Activated T-cell treated with anti-CD3 and anti-CD28 coated beads, Interleukin-2, amount 50 U/mL, for 4 hours (primary cell): ENCODE measurements at regions not wholly inside any gene's neighbourhood (a gene's known extent, or its start where the extent isn't known, plus 50 kb on each side); places are given as distances from the start of the nearest gene placed in this dataset.
A peak's percentile ranks its signal among the peaks of the same experiment; 100 is the strongest.
"Not testable (repeated sequence)": the region's sequence is repeated elsewhere in the genome, so short reads cannot be mapped to it uniquely, and the experiment has no call there.

Experiments used
- ATAC-seq, 2 donors: fragments of 200-7000 bp; cut with Tn5 transposase; one replicate each; pipeline ENCODE4 v1.10.0; 2021
- DNase-seq: peaks from one replicate; pipeline ENCODE4 v3.0.0-alpha.2; 2020
- H3K27me3 Mint-ChIP-seq: one replicate; pipeline ENCODE4 v1.8.0; 2021; ENCODE audit warnings: low read depth, mixed read lengths
- H3K36me3 Mint-ChIP-seq: one replicate; pipeline ENCODE4 v1.8.0; 2022; ENCODE audit warnings: mixed read lengths; ENCODE audit not compliant: insufficient read depth
- H3K4me1 Mint-ChIP-seq: one replicate; pipeline ENCODE4 v1.8.0; 2021; ENCODE audit warnings: low read depth, mixed read lengths
- H3K4me3 Mint-ChIP-seq: one replicate; pipeline ENCODE4 v1.8.0; 2021; ENCODE audit warnings: mild to moderate bottlenecking, moderate library complexity, mixed read lengths
- H3K9me3 Mint-ChIP-seq: one replicate; pipeline ENCODE4 v1.8.0; 2021; ENCODE audit warnings: mixed read lengths

DNA sequence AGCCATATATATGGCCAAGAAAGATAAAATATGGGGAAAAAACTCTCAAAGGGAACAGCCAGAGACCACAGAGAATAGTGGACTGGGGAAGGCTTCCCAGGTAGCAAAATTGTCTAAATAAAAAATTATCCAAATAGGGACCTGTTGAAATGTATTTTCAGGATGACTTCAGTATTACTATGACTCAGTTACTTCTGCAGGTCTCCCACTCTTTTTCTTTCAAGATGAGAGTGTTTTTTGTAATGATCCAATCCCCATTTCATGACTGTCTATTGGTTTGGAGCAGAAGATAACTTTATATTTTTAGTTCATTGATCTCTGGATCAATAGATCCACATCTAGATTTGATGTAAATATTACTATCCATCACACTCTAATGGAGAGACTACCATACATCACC is 372.1 kb upstream of the EMCN start:
- ATAC-seq (no peak), DNase-seq (no peak)
- Mint-ChIP-seq H3K9me3 (peaks cover 27% of the 10 kb centered on the region), H3K4me3 (no peak overlapping the region), H3K36me3 (no peaks in the 10 kb centered on the region), H3K4me1 (peaks cover 3% of the 10 kb centered on the region), H3K27me3 (no peaks in the 10 kb centered on the region)

DNA sequence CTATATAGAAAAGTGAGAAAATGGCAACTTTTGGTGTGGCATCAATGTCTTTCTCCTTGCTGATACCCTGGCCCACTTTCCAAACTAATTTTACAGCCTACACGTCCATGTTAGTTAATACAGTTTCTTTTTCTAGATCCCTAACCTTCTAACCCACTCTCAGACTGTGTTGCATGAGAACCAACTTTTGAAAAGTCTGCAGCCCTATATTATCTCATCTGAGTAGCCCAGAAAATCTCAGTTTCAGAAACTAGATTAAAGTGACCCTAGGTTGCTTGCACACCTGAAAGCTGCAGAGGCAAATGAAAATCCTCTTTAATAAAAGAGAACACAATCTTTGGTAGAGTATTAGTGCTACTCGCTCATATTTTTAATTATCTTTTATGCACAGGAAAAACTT is 371.6 kb upstream of the EMCN start:
- ATAC-seq: no peak
- no peak for DNase-seq
- H3K9me3 Mint-ChIP-seq: peaks cover 31% of the 10 kb centered on the region
- no peak overlapping the region for H3K4me3 Mint-ChIP-seq
- H3K4me1 Mint-ChIP-seq: no peaks in the 10 kb centered on the region
- no peaks in the 10 kb centered on the region for H3K36me3 Mint-ChIP-seq
- H3K27me3 Mint-ChIP-seq: no peaks in the 10 kb centered on the region

DNA sequence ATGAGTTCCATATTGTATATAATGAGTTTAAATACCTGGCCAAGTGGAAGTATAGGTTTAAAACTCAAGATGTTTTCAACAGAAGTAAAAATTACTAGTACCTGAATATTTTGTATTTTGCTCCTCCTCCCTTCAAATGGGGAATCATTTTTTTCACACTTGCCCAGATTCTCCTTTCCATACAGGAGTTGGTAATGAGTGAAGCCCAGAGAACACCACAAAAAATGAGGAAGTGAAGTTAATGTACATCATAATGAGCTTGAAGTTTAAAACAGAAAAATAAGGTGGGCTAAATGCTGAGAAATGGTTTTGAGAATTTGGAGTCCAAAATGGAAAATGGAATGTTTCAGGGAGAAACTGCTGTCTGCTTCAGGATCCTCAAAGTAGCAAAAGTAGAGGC is 364.8 kb upstream of the EMCN start:
- Mint-ChIP-seq H3K27me3 (no peaks in the 10 kb centered on the region), H3K36me3 (no peaks in the 10 kb centered on the region), H3K4me1 (no peaks in the 10 kb centered on the region), H3K9me3 (peaks cover 28% of the 10 kb centered on the region), H3K4me3 (no peak overlapping the region)
- DNase-seq: no peak
- no peak for ATAC-seq

DNA sequence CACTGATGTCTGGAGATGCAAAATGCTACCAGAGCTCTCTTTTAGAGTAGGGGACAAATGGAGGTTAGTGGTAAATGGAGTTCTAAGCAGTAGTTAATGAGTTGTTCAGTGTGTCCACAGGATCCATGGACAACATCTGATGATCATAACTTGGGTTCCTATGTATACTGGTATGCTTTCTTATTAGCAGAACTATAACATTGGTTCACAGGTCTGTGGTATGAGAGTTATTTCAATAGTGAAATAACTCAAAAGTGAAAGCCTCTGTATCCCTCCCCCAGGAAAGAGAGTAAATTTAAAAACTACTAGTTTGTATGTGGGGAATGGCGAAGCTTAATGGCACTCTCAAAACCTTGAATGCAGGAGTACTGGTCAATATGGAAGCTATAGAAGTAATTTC is 363.5 kb upstream of the EMCN start:
- Mint-ChIP-seq H3K27me3 (no peaks in the 10 kb centered on the region), H3K36me3 (no peaks in the 10 kb centered on the region)
- no peak for DNase-seq

DNA sequence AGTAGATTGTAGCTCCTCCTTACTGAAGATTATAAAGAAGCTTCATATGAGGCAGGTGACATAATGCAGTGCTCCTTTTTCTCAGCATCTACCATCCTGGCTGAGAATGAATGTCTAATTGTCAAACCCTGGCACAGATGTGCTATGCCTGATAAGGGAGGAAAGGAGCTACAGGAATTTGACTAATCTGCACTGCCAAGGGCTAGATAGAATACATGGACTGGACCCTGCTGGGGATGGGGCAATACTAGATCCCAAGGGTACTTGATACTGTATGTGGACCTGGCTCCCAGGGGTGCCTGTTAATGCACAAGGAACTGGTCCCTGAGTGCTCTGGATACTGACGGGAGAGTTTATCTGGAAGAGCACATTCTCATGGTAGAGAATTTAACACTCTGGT is 362.2 kb upstream of the EMCN start:
- H3K36me3 Mint-ChIP-seq: no peaks in the 10 kb centered on the region
- no peaks in the 10 kb centered on the region for H3K27me3 Mint-ChIP-seq
- DNase-seq: no peak
- no peaks in the 10 kb centered on the region for H3K4me1 Mint-ChIP-seq
- ATAC-seq: no peak
- H3K9me3 Mint-ChIP-seq: peaks cover 6% of the 10 kb centered on the region
- H3K4me3 Mint-ChIP-seq: no peak overlapping the region

More for the DNA sequence above, 363.5 kb upstream of the EMCN start:
- ATAC-seq: no peak
- Mint-ChIP-seq H3K4me3 (no peak overlapping the region), H3K4me1 (no peaks in the 10 kb centered on the region), H3K9me3 (peaks cover 14% of the 10 kb centered on the region)

DNA sequence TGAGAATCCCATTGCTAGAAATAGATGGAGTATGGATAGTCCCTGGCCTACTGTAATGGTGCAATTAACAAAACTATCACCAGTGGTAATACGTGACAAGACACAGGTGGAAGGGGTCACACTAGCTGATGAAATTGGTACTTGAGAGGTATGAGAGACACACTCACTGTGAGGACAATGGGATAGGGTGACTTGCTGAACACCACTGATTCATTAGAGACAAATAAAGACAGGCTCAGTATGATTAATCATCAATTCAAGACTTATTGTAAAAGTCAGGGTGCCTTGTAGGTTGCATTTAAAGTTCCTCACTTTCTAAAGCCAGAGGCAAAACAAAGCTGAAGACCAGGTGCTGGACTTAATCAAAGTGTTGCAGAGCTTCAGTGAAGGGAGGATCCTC is 361.6 kb upstream of the EMCN start:
- Mint-ChIP-seq H3K4me3 (no peak overlapping the region), H3K27me3 (no peaks in the 10 kb centered on the region), H3K36me3 (no peaks in the 10 kb centered on the region), H3K9me3 (peaks cover 3% of the 10 kb centered on the region), H3K4me1 (no peaks in the 10 kb centered on the region)
- DNase-seq: no peak
- no peak for ATAC-seq

DNA sequence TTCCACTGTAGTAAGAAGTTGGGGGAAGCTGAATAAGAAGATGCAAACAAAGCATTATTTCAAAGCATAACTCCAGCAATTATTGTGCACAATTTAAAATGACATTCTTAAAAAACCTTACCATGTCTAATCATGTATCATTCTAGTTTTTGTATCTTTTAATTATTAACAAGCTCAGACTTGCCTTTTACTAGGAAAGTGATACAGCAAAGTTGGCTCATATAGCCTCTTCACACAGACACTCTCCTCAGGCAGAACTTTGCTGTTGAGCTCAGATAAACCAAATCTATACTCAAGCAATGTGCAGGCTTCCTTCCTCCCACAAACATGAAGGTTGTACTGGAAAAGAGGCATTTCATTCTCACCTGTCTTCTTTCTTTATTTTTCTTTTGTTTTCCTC is 358.7 kb upstream of the EMCN start:
- H3K36me3 Mint-ChIP-seq: no peaks in the 10 kb centered on the region

DNA sequence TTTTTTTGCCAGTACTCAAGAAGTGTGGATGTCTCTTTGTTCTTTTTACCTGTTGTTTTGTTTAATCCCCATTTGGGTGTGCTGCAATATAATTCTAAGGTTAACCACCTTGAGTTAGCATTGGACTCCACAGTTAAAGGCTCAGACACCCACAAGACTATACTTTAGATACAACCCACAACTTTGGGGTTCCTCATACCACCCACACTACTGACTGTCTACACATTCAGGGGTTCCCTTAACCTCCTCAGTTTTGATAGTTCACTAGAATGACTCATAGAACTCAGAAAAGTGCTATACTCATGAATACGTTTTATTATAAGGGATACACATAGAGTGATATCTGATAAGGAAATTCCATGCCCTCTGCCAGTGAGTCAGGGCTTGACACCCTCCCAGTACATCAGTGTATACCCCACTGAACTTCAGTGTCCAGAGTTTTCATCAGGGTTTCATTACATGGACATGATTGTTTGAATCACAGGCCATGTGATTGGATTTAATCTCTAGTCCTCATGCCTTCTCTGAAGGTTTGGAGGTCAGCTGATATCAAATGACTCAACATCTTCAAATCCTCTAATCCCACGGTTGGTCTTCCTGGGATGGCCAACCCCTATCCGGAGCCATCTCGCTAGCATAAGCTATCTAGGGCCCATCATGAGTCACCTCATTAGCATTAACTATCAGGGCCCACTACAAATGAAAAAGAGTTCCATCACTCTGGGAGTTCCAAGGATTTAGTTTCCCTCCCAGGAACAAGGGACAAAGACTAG is 357.7 kb upstream of the EMCN start:
- ATAC-seq: no peak
- no peak overlapping the region for H3K4me3 Mint-ChIP-seq
- H3K36me3 Mint-ChIP-seq: no peaks in the 10 kb centered on the region
- no peak for DNase-seq
- no peaks in the 10 kb centered on the region for H3K9me3 Mint-ChIP-seq
- H3K4me1 Mint-ChIP-seq: no peaks in the 10 kb centered on the region
- peaks cover 2% of the 10 kb centered on the region for H3K27me3 Mint-ChIP-seq

More for the DNA sequence above, 358.7 kb upstream of the EMCN start:
- DNase-seq (no peak), ATAC-seq (no peak)
- Mint-ChIP-seq H3K4me3 (no peak overlapping the region), H3K27me3 (peaks cover 2% of the 10 kb centered on the region), H3K4me1 (no peaks in the 10 kb centered on the region), H3K9me3 (no peaks in the 10 kb centered on the region)

DNA sequence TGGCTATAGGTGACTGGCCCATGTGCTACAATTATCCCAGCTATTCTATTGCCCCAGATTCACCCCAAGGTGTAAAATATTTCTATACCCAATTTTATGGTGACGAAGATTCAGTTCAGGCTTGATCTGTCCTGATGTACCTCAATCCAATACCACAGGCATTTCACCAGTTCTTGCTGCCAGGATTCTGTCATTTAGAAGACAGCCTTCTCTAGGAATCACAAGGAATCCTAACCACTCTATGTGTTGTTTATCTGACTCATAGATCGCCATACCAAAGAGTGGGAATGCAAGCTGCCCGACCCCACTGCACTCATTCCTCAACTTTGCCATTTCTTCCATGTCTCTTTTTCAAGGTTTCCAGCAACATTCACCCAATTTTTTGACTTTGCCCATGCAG is 355.0 kb upstream of the EMCN start:
- Mint-ChIP-seq H3K9me3 (no peaks in the 10 kb centered on the region), H3K4me3 (no peak overlapping the region), H3K4me1 (no peaks in the 10 kb centered on the region), H3K27me3 (peaks cover 2% of the 10 kb centered on the region), H3K36me3 (no peaks in the 10 kb centered on the region)
- ATAC-seq (no peak), DNase-seq (no peak)

DNA sequence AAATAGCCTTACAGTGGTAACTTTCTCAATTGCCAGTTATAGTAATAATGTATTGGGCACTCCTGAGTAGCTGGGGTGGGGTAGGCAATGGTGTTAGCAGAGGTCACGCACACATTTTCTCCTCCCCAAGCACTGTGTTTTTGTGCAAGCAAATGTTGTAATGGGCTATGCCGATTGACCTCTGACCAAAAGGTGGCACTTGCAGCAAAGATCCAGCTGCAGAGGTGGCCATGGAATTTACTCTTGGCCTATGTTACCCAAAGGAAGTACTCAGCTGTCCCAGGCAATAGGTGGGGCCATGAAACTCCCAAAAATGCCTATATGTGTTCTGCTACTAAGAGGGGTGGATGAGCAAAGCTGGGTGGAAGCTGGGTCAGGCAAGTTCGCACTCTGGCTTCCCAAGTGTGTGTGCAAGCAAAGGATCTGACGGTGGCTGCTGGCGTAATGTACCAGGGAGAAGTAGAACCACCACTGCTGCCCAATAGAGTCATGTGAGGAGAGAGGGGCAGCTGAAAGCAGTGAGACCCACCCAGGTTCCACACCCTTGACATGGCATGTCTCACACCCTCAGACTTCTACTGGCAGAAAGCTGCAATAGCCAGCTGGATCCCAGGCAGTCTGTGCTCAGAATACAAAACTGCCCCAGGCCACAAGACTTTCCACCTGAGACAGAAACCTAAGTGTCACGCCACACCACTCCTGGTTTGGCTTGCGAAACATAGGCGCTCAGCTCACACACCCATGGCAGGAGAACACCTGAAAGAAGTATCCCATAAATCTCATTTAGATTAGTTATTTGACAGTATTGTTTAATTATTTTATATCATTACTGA is 353.3 kb upstream of the EMCN start:
- H3K27me3 Mint-ChIP-seq: peaks cover 4% of the 10 kb centered on the region
- ATAC-seq: no peak
- DNase-seq: no peak
- no peak overlapping the region for H3K4me3 Mint-ChIP-seq
- H3K4me1 Mint-ChIP-seq: no peaks in the 10 kb centered on the region
- H3K9me3 Mint-ChIP-seq: peaks cover 5% of the 10 kb centered on the region
- H3K36me3 Mint-ChIP-seq: no peaks in the 10 kb centered on the region

DNA sequence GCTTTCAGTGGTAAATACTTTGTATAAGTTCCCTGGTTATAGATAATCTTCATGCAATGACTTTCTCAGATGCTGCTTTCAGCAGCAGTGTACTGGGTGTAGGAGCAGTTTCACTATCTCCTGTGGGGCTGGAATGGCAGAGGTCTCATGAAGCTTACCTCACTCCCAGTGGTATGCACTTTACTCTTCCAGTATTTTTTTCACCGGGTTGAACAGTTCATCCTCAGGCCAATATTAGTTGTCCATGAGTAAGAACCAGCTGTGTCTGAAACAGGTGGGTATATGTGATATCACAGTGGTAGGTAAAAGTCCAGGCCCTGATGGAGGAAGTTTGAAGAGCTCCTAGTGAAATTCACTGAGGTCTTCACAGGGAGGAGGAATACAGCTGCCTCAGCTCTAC is 351.5 kb upstream of the EMCN start:
- no peaks in the 10 kb centered on the region for H3K4me1 Mint-ChIP-seq
- DNase-seq (no peak), ATAC-seq (no peak)
- no peaks in the 10 kb centered on the region for H3K36me3 Mint-ChIP-seq
- H3K9me3 Mint-ChIP-seq: peaks cover 5% of the 10 kb centered on the region
- no peak overlapping the region for H3K4me3 Mint-ChIP-seq
- peaks cover 6% of the 10 kb centered on the region for H3K27me3 Mint-ChIP-seq

DNA sequence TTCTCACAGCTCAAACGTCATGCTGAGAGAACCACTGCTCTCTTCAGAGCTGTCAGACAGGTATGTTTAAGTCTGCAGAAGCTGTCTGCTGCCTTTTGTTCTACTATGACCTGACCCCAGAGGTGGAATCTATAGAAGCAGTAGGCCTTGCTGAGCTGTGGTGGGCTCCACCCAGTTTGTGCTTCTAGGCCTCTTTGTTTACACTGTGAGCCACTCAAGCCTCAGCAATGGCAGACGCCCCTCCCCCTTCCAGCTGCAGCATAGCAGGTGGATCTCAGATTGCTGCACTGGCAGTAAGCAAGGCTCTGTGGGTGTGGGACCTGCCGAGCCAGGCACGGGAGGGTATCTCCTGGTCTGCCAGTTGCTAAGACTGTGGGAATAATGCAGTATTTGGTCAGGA is 350.5 kb upstream of the EMCN start:
- not testable (repeated sequence) for H3K4me3 Mint-ChIP-seq, H3K27me3 Mint-ChIP-seq, ATAC-seq, H3K4me1 Mint-ChIP-seq, DNase-seq, H3K9me3 Mint-ChIP-seq, H3K36me3 Mint-ChIP-seq

DNA sequence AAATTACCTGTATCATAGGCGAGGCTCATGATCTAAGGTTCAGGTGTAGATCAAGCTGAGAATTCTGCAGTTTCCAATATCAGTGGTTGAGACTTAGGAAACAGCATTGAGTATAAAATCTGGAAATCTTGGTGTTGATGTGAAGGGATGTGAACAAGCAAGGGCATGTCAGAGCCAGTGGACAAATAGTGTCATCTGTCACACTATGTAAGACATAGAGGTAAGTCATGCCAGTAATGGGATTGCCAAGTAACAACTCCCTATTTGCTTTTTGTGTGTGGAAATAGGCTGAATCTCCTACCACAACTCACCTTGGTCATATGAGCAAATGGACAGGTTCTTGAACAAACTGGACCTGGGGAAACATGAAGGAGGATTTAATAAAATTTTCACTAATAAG is 334.5 kb upstream of the EMCN start:
- no peaks in the 10 kb centered on the region for H3K36me3 Mint-ChIP-seq
- DNase-seq (no peak), ATAC-seq (no peak)
- H3K27me3 Mint-ChIP-seq: no peaks in the 10 kb centered on the region
- no peaks in the 10 kb centered on the region for H3K4me1 Mint-ChIP-seq
- no peaks in the 10 kb centered on the region for H3K9me3 Mint-ChIP-seq
- H3K4me3 Mint-ChIP-seq: no peak overlapping the region

DNA sequence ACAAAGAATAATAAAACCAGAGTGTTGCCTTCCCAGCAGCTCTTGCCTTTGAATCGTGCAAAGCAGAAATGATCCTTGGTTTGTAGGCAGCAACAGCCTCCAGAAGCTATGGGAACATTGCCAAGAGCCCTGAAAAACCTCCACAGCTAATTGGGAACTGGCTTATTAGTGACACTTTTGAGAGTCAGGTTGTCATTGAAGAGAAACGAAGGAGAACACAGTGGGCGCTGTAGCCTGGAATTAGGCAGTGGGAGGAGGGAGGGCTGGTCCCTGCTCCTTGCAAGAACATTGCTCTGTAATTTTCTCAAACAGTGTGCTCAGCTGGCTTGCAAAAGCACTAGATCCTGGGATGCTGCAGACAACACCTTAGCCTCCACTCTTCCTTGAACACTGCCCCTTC is 331.5 kb upstream of the EMCN start:
- ATAC-seq (no peak), DNase-seq (no peak)
- Mint-ChIP-seq H3K4me3 (no peak overlapping the region), H3K27me3 (no peaks in the 10 kb centered on the region), H3K9me3 (no peaks in the 10 kb centered on the region), H3K36me3 (no peaks in the 10 kb centered on the region), H3K4me1 (no peaks in the 10 kb centered on the region)

DNA sequence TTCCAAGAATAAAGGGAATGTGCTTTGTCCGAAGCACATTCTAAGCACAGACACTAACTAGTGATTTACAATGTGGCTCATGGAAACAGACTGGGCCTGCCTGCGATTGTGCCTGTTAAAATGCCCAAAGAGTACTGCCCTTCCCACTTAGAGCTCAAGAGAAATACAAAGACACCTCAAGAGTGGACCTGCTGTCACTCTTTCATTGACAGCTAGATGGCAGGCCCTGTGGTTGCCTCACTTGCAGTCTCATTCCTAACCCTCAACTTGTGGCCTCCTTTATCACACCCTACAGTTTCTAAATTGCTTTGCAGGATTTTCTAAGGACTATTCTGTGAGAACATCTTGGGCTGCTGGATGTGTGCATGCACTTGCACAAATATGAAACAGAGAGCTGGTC is 331.0 kb upstream of the EMCN start:
- no peak for DNase-seq

More for the DNA sequence above, 331.0 kb upstream of the EMCN start:
- no peaks in the 10 kb centered on the region for H3K4me1 Mint-ChIP-seq
- H3K9me3 Mint-ChIP-seq: no peaks in the 10 kb centered on the region
- no peaks in the 10 kb centered on the region for H3K36me3 Mint-ChIP-seq
- no peak overlapping the region for H3K4me3 Mint-ChIP-seq
- ATAC-seq: peak; percentile 18 to 50
- H3K27me3 Mint-ChIP-seq: no peaks in the 10 kb centered on the region
